Right lobe of liver (tissue), 6 donors: ENCODE measurements at regions not wholly inside any gene's neighbourhood (a gene's known extent, or its start where the extent isn't known, plus 50 kb on each side); places are given as distances from the start of the nearest gene placed in this dataset.

ENCODE experiments used
- ATAC-seq, 4 donors: fragments of 200-7000 bp; cut with Tn5 transposase; one replicate each; pipeline ENCODE4 v1.9.1; 2020; ENCODE audit warnings: mild to moderate bottlenecking in 4 of 4, moderate library complexity in 4 of 4
- DNase-seq, 3 donors: peaks; one replicate each; pipeline ENCODE4 v3.0.0-alpha.2; 2020
- H3K27ac ChIP-seq, 3 donors: fragments of 200-600 bp; one replicate each; pipeline ENCODE4 v1.8.0; 2022
- H3K27me3 ChIP-seq, 2 donors: fragments of 200-600 bp; one replicate each; pipeline ENCODE4 v1.8.0; 2022
- H3K36me3 ChIP-seq, 4 donors: fragments of 200-600 bp; sonication (generic) in 1 of 4; one replicate each; pipeline versions ENCODE4 v1.5.1 to v1.8.0; 2017 to 2022; ENCODE audit warnings: control low read depth in 1 of 4
- H3K4me1 ChIP-seq, 4 donors: fragments of 200-600 bp; sonication (generic) in 1 of 4; one replicate each; pipeline versions ENCODE4 v1.5.1 to v1.8.0; 2017 to 2022; ENCODE audit warnings: control low read depth in 1 of 4
- H3K4me3 ChIP-seq, 3 donors: fragments of 200-600 bp; one replicate each; pipeline ENCODE4 v1.8.0; 2022
- H3K9me3 ChIP-seq, 4 donors: fragments of 200-600 bp; sonication (generic) in 1 of 4; one replicate each; pipeline versions ENCODE4 v1.5.1 to v1.8.0; 2017 to 2022; ENCODE audit warnings: control low read depth in 1 of 4
- CTCF ChIP-seq, 4 donors: fragments of 200-600 bp in 3 of 4; fragments of 450-650 bp in 1 of 4; IDR thresholded peaks; one replicate each; pipeline versions ENCODE4 v1.5.1 to v1.8.0; 2016 to 2022; ENCODE audit warnings: antibody characterized with exemption in 4 of 4, mild to moderate bottlenecking in 2 of 4
- POLR2A ChIP-seq: fragments of 450-650 bp; IDR thresholded peaks from one replicate; pipeline ENCODE4 v1.6.1; 2017; ENCODE audit warnings: antibody characterized with exemption, mild to moderate bottlenecking
- WGBS: methylation state at CpG from one replicate; pipeline ENCODE4 v1.1.6; 2018; ENCODE audit warnings: low coverage, low lambda C conversion rate; ENCODE audit not compliant: insufficient coverage; ENCODE audit errors: missing lambda C conversion rate; 5-methylcytosine and 5-hydroxymethylcytosine counted together
- intact Hi-C, 2 donors: fragments of 100-400 bp; cut with DNase I; formaldehyde crosslinking; loops; one replicate each; pipeline versions ENCODE4 v1.11.2 to v1.14.1; 2022
- donor health status: DM: no; HTN: yes; CAD: no.
- donor health status: DM: no; HTN: no; CAD: no.
- donor health status: DM: no; HTN: no; CAD: no.
- donor health status: DM: no; HTN: yes; CAD: no.
- donor health status: DM: no; HTN: yes; CAD: no.

GRCh38 chr5:169431386-169431785, 130.4 kb upstream of the SLIT3 start:
- TF ChIP-seq CTCF (IDR thresholded peaks at IDR 0.05) (no peak), POLR2A (no peak)
- 57% methylated on average over 3 of the region's 3 CpGs for WGBS
- intact Hi-C loops: no loop called here

GRCh38 chr5:169430671-169431070, 129.7 kb upstream of the SLIT3 start:
- no peak for TF ChIP-seq CTCF (IDR thresholded peaks at IDR 0.05)
- no peak for TF ChIP-seq POLR2A
- intact Hi-C loops: no loop called here
- Histone ChIP-seq H3K4me1 (no peaks in the 10 kb centered on the region), H3K27me3 (no peaks in the 10 kb centered on the region), H3K36me3 (no peaks in the 10 kb centered on the region), H3K4me3 (no peak overlapping the region), H3K9me3 (no peaks in the 10 kb centered on the region), H3K27ac (no peak overlapping the region)
- no peak for ATAC-seq
- no peak for DNase-seq
- 73% methylated on average over 1 of the region's 1 CpG for WGBS

More at GRCh38 chr5:169431386-169431785, 130.4 kb upstream of the SLIT3 start:
- Histone ChIP-seq H3K4me1 (no peaks in the 10 kb centered on the region), H3K27ac (no peak overlapping the region), H3K36me3 (no peaks in the 10 kb centered on the region), H3K27me3 (no peaks in the 10 kb centered on the region), H3K9me3 (no peaks in the 10 kb centered on the region), H3K4me3 (no peak overlapping the region)
- DNase-seq (no peak), ATAC-seq (no peak)

- TF ChIP-seq POLR2A: no peak
- no peak for TF ChIP-seq CTCF (IDR thresholded peaks at IDR 0.05)
- DNase-seq (no peak), ATAC-seq (no peak)
- no peaks in the 10 kb centered on the region for H3K4me1 ChIP-seq
- intact Hi-C loops: no loop called here
- no peak overlapping the region for H3K4me3 ChIP-seq
- H3K36me3 ChIP-seq: no peaks in the 10 kb centered on the region
- no peaks in the 10 kb centered on the region for H3K9me3 ChIP-seq
- H3K27me3 ChIP-seq: no peaks in the 10 kb centered on the region
- no peak overlapping the region for H3K27ac ChIP-seq
- 33% methylated on average over 1 of the region's 2 CpGs for WGBS
Observed at GRCh38 chr5:169429044-169429443, 128.1 kb upstream of the SLIT3 start.

GRCh38 chr5:169426784-169427183, 125.8 kb upstream of the SLIT3 start:
- WGBS: 59% methylated on average over 4 of the region's 6 CpGs
- Histone ChIP-seq H3K27me3 (no peaks in the 10 kb centered on the region), H3K9me3 (no peaks in the 10 kb centered on the region), H3K4me3 (no peak overlapping the region), H3K4me1 (no peaks in the 10 kb centered on the region), H3K27ac (no peak overlapping the region), H3K36me3 (no peaks in the 10 kb centered on the region)
- no peak for ATAC-seq
- intact Hi-C loops: no loop called here
- TF ChIP-seq POLR2A (no peak), CTCF (IDR thresholded peaks at IDR 0.05) (no peak)
- no peak for DNase-seq
